Neural crest cell (in vitro differentiated cells): ENCODE measurements at regions not wholly inside any gene's neighbourhood (a gene's known extent, or its start where the extent isn't known, plus 50 kb on each side); places are given as distances from the start of the nearest gene placed in this dataset.

ENCODE experiments used
- DNase-seq: peaks from one replicate; pipeline ENCODE4 v3.0.0; 2021; ENCODE audit warnings: low read depth, mixed read lengths, low spot score
- H3K27ac Mint-ChIP-seq: one replicate; pipeline ENCODE4 v1.8.0; 2021; ENCODE audit warnings: mild to moderate bottlenecking, mixed read lengths; ENCODE audit not compliant: unreplicated experiment
- H3K27me3 Mint-ChIP-seq: 2 replicates; pipeline ENCODE4 v1.8.0; 2021; ENCODE audit warnings: low read depth, mild to moderate bottlenecking, mixed read lengths
- H3K36me3 Mint-ChIP-seq: 2 replicates; pipeline ENCODE4 v1.8.0; 2021; ENCODE audit warnings: low read depth, mild to moderate bottlenecking, mixed read lengths
- H3K4me1 Mint-ChIP-seq: 2 replicates; pipeline ENCODE4 v1.8.0; 2021; ENCODE audit warnings: mixed read lengths
- H3K4me3 Mint-ChIP-seq: one replicate; pipeline ENCODE4 v1.8.0; 2021; ENCODE audit warnings: mild to moderate bottlenecking, mixed read lengths
- H3K9me3 Mint-ChIP-seq: 2 replicates; pipeline ENCODE4 v1.8.0; 2021; ENCODE audit warnings: mixed read lengths
- CTCF ChIP-seq: fragments of 200-600 bp; sonication (generic); conservative IDR thresholded peaks from 2 replicates; pipeline ENCODE4 v1.5.0; 2021; ENCODE audit warnings: antibody characterized with exemption, mild to moderate bottlenecking

- Mint-ChIP-seq H3K4me1 (no peaks in the 10 kb centered on the region), H3K9me3 (no peaks in the 10 kb centered on the region), H3K27ac (no peak overlapping the region), H3K27me3 (no peaks in the 10 kb centered on the region), H3K36me3 (no peaks in the 10 kb centered on the region), H3K4me3 (no peak overlapping the region)
- TF ChIP-seq CTCF, result no peak
- DNase-seq, result no peak
These were observed 190.4 kb upstream of the TLL1 start for GRCh38 chr4:165682611-165683010.

GRCh38 chr4:165684177-165684805, 188.7 kb upstream of the TLL1 start:
- H3K27me3 Mint-ChIP-seq, result no peaks in the 10 kb centered on the region
- DNase-seq, result no peak
- peaks cover under 1% of the 10 kb centered on the region for H3K9me3 Mint-ChIP-seq
- peak overlapping the region; percentile 64 for H3K27ac Mint-ChIP-seq
- no peak overlapping the region for H3K4me3 Mint-ChIP-seq
- TF ChIP-seq CTCF, result no peak
- H3K4me1 Mint-ChIP-seq, result no peaks in the 10 kb centered on the region
- no peaks in the 10 kb centered on the region for H3K36me3 Mint-ChIP-seq

GRCh38 chr4:165686756-165687155, 186.3 kb upstream of the TLL1 start:
- no peak for DNase-seq
- Mint-ChIP-seq H3K4me3 (no peak overlapping the region), H3K4me1 (no peaks in the 10 kb centered on the region), H3K9me3 (peaks cover 2% of the 10 kb centered on the region), H3K36me3 (no peaks in the 10 kb centered on the region), H3K27me3 (no peaks in the 10 kb centered on the region), H3K27ac (no peak overlapping the region)
- TF ChIP-seq CTCF, result no peak

GRCh38 chr4:165689159-165689558, 183.9 kb upstream of the TLL1 start:
- Mint-ChIP-seq H3K36me3 (no peaks in the 10 kb centered on the region), H3K27me3 (no peaks in the 10 kb centered on the region), H3K27ac (no peak overlapping the region), H3K4me3 (no peak overlapping the region), H3K4me1 (no peaks in the 10 kb centered on the region), H3K9me3 (peaks cover 2% of the 10 kb centered on the region)
- no peak for DNase-seq
- TF ChIP-seq CTCF, result no peak

GRCh38 chr4:165692082-165692481, 181.0 kb upstream of the TLL1 start:
- TF ChIP-seq CTCF, result no peak
- Mint-ChIP-seq H3K4me1 (no peaks in the 10 kb centered on the region), H3K36me3 (no peaks in the 10 kb centered on the region), H3K4me3 (no peak overlapping the region), H3K27ac (no peak overlapping the region), H3K27me3 (no peaks in the 10 kb centered on the region), H3K9me3 (peaks cover 2% of the 10 kb centered on the region)
- DNase-seq, result no peak
